ENCODE measurements at regions not wholly inside any gene's neighbourhood (a gene's known extent, or its start where the extent isn't known, plus 50 kb on each side); places are given as distances from the start of the nearest gene placed in this dataset.

DNA sequence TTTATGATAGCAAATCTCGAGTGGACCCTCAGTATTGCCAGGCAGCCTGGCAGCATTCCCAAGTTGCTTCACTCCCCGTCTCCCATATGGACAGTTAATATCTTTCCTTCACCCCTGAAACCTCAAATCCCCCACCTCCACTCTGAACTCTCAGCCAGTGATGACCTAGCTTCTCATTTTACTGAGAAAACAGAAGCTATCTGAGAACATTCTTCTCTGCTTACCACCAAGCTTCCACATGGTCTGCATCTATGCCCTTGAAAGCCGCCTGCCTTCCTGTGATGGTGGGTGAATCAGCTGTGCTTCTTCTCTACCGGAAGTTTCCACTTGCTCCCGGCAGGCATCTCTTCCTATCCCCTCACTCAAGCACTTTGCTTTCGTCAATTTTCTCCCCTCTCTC is 529.2 kb downstream of the EPHA4 start:
- no peaks in the 10 kb centered on the region for H3K9me3 Mint-ChIP-seq
- no peaks in the 10 kb centered on the region for H3K27me3 Mint-ChIP-seq
- no peak overlapping the region for H3K4me3 Mint-ChIP-seq
- H3K27ac Mint-ChIP-seq = no peak overlapping the region
- no peaks in the 10 kb centered on the region for H3K4me1 Mint-ChIP-seq (ENCODE audit: low read depth)
- DNase-seq = no peak
- no peaks in the 10 kb centered on the region for H3K36me3 Mint-ChIP-seq (ENCODE audit: low read depth)

DNA sequence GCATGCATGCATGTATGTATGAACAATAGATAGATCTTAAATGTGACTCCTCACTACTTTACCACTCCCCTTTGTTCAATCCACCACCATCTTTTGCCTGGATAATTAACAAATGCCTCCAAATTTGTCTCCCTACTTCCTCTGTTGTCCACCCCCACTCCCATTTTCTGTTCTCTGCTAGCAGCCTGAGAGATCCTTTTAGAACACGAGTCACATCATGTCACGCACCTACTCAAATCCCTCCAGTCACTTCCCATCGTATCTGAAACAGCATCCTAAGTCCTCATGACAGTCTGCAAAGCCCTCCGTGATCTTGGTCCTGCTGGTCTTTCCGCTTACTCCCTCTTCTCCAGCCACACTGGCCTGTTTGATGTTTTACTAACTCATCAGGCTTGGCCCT is 527.3 kb downstream of the EPHA4 start:
- Mint-ChIP-seq H3K27ac (no peak overlapping the region), H3K36me3 (ENCODE audit: low read depth) (no peaks in the 10 kb centered on the region), H3K9me3 (no peaks in the 10 kb centered on the region), H3K4me3 (no peak overlapping the region), H3K27me3 (no peaks in the 10 kb centered on the region), H3K4me1 (ENCODE audit: low read depth) (no peaks in the 10 kb centered on the region)
- no peak for DNase-seq

DNA sequence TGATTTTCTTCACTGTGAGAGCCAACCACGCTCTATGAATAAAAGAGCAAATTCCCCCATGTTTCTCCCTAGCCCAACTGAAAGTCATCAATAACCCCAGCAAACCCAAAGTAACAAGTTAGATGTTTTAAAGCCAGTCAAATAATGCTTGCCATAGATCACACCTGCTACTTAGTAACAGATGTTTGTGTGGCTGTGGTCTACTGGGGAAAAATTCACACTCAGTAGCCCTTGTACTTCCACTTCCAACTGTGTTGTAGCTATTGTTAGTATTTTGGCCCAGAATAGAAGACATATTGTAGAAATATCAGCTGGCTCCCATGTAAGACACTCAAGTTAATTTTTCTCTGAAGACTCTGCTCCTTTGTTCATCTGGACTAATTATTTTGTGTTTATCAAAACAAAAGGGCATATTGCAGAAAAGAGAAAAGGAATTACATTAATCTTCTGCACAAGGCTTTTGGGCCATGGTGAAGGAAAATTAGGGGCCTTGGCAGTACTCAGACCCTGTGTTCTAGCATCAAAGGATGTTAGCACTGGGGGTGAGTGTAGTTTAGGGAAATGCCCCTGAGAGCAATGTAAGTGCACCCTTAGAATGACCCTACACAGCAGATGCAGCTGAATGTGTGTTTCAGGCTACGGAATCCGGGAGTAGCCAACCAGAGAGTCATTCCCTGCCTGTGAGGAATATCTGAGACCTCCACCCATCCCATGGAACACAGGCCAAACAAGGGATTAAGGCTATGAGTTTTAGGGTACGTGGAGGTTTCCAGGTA is 521.9 kb downstream of the EPHA4 start:
- H3K36me3 Mint-ChIP-seq (ENCODE audit: low read depth) = no peaks in the 10 kb centered on the region
- H3K27ac Mint-ChIP-seq = no peak overlapping the region
- no peaks in the 10 kb centered on the region for H3K4me1 Mint-ChIP-seq (ENCODE audit: low read depth)
- H3K9me3 Mint-ChIP-seq = no peaks in the 10 kb centered on the region
- peaks cover 3% of the 10 kb centered on the region for H3K27me3 Mint-ChIP-seq
- DNase-seq = no peak
- H3K4me3 Mint-ChIP-seq = no peak overlapping the region

DNA sequence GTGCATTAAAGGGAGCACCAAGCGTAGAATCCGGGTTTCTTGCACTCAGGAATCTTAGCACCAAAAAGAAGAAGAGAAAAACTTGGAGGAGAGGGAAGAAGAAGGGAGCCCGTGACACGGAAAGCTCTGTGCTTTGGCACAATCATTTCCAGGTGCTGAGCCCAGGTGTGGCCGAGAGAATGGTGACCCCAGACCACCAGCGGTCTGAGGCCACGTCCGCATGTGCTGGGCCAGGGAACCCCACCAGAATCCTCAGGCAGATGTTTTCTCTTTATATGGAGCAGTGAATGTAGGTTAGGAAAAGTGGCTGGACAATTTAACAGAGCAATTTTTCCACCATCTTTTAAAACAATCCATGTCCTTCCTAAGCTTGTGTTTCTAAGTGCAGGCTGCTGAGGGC is 520.9 kb downstream of the EPHA4 start:
- H3K27ac Mint-ChIP-seq = no peak overlapping the region
- H3K4me1 Mint-ChIP-seq (ENCODE audit: low read depth) = no peaks in the 10 kb centered on the region
- no peaks in the 10 kb centered on the region for H3K36me3 Mint-ChIP-seq (ENCODE audit: low read depth)
- peaks cover 3% of the 10 kb centered on the region for H3K27me3 Mint-ChIP-seq
- no peak for DNase-seq
- no peaks in the 10 kb centered on the region for H3K9me3 Mint-ChIP-seq
- H3K4me3 Mint-ChIP-seq = no peak overlapping the region

DNA sequence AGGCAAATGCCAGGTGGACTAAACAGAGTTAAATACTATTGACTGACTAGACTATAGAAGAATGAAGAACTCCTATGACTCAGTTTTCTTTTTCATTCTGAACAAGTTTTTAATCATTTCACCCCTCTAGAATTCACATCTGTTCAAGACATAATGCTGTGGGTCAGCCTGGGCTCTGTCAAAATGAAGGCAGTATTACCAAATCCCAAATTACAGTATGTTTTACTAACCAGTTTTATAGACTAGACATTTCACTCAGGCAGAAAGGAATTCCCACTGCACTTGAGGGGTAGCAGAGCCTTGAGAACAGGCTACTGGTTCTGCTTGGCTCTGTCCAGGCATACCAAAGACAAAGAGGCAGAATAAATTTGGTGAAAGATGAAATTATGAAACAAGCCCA is 511.7 kb downstream of the EPHA4 start:
- Mint-ChIP-seq H3K27ac (no peak overlapping the region), H3K27me3 (peaks cover 8% of the 10 kb centered on the region)

DNA sequence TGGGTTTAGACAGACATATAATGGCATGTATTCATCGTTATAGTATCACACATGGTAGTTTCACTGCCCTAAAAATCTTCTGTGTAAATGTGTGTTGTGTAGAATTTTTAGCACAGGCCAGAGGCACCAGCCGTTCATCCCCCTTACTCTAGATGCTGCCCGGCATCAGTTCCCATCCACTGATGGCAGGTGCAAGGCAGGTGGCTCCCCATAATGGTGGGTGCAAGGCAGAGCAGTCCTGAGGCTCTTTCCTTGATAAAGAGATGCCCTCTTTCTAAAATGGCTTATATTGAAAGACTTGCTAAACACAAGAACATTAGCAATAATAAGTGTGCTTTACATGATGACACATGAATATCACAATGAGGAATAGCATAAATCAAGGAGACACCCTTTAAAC is 508.5 kb downstream of the EPHA4 start:
- H3K27me3 Mint-ChIP-seq = peaks cover 8% of the 10 kb centered on the region
- H3K4me3 Mint-ChIP-seq = no peak overlapping the region
- no peaks in the 10 kb centered on the region for H3K4me1 Mint-ChIP-seq (ENCODE audit: low read depth)
- no peak for DNase-seq
- no peaks in the 10 kb centered on the region for H3K36me3 Mint-ChIP-seq (ENCODE audit: low read depth)
- H3K9me3 Mint-ChIP-seq = no peaks in the 10 kb centered on the region
- no peak overlapping the region for H3K27ac Mint-ChIP-seq

More for the DNA sequence above, 511.7 kb downstream of the EPHA4 start:
- Mint-ChIP-seq H3K9me3 (no peaks in the 10 kb centered on the region), H3K36me3 (ENCODE audit: low read depth) (no peaks in the 10 kb centered on the region), H3K4me3 (no peak overlapping the region), H3K4me1 (ENCODE audit: low read depth) (no peaks in the 10 kb centered on the region)
- no peak for DNase-seq

DNA sequence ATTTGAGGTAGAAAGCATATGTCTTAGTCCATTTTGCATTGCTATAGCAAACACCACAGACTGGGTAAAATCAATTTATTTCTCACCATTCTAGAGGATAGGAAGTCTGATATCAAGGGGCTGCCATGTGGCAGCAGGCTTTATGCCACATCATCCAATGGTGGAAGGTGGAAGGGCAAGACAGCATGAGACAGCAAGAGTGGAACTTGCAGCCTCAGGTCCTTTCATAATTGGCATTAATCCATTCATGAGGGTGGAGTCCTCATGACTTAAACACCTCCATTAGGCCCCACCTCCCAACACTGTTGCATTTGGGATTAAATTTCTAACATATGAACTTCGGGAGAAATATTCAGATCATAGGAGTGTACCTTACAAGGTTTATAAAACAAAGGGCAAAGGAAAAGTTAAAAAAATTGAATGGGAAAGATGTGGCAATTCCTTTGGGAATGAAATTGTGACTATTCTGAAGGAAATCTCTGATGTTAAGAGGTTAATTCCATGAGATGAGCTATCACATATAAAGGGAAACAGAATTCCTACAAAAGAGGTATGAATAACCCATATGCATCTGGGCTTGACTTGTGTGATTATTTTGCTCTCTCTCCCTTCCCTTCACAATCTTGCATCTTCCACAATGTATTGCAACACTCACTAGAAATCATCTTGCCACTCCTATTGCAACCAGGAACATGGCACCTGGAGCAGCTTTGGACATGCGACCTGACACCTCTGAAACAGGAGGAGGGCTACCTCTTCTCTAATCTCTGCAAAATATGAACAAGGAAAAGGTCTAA is 507.8 kb downstream of the EPHA4 start:
- Mint-ChIP-seq H3K27me3 (peaks cover 8% of the 10 kb centered on the region), H3K9me3 (no peaks in the 10 kb centered on the region), H3K4me3 (no peak overlapping the region), H3K36me3 (ENCODE audit: low read depth) (no peaks in the 10 kb centered on the region), H3K27ac (no peak overlapping the region), H3K4me1 (ENCODE audit: low read depth) (no peaks in the 10 kb centered on the region)
- no peak for DNase-seq

DNA sequence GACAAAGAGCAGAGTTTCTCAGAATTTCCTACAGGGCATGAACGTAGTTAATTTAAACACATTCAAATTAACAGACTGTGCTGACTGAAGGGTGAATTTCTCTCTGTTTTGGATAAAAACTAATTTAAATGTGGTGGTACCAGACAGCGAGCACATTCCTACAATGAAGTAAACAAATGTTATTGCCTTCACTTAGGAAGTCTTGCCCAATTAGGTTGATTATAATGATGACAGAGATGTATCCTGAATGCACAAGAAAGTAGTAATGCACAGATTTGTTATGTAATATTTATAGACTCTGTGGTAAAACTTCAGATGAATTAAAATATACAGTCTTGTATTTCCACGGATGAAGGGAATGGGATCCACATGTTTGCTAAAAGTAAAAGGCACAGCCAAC is 507.2 kb downstream of the EPHA4 start:
- Mint-ChIP-seq H3K4me1 (ENCODE audit: low read depth) (no peaks in the 10 kb centered on the region), H3K27ac (no peak overlapping the region), H3K4me3 (no peak overlapping the region), H3K9me3 (no peaks in the 10 kb centered on the region), H3K27me3 (peaks cover 3% of the 10 kb centered on the region), H3K36me3 (ENCODE audit: low read depth) (no peaks in the 10 kb centered on the region)
- no peak for DNase-seq

DNA sequence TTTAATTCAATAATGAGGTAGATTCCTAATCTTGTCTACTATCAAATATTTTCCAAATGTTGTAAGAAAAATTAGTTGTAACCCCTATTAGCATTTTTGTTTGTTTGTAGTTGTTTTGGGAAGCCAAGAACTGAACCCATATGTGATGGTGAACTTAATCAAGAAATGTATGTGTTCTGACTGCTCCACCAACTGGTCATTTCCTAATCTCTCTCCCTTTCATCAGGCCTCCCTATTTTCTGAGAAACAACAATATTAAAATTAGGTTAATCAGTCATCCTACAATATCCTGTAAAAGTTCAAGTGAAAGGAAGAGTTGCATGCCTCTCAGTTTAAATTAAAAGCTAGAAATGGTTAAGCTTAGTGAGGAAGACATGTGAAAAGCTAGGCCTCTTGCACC is 504.0 kb downstream of the EPHA4 start:
- Mint-ChIP-seq H3K9me3 (peaks cover 5% of the 10 kb centered on the region), H3K4me1 (ENCODE audit: low read depth) (no peaks in the 10 kb centered on the region), H3K36me3 (ENCODE audit: low read depth) (no peaks in the 10 kb centered on the region), H3K27me3 (no peaks in the 10 kb centered on the region), H3K27ac (no peak overlapping the region), H3K4me3 (no peak overlapping the region)
- DNase-seq = no peak

DNA sequence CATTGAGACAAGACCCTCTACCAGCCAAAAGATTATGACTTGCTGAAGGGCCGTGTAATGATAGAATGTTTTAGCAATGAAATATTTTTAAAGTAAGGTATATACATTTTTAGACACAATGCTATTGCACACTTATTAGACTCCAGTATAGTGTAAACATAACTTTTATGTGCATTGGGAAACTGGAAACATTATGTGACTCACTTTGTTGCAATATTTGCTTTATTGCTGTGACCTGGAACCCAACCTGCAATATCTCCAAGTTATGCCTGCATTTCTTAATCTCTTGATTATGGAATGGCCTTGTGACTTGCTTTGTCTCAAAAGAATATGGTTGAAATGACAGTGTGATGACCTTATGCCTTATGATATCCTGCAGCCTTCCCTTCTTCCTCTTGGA is 502.0 kb downstream of the EPHA4 start:
- DNase-seq = no peak
- Mint-ChIP-seq H3K4me3 (no peak overlapping the region), H3K36me3 (ENCODE audit: low read depth) (no peaks in the 10 kb centered on the region), H3K27ac (no peak overlapping the region), H3K9me3 (peaks cover 5% of the 10 kb centered on the region), H3K27me3 (no peaks in the 10 kb centered on the region), H3K4me1 (ENCODE audit: low read depth) (no peaks in the 10 kb centered on the region)

DNA sequence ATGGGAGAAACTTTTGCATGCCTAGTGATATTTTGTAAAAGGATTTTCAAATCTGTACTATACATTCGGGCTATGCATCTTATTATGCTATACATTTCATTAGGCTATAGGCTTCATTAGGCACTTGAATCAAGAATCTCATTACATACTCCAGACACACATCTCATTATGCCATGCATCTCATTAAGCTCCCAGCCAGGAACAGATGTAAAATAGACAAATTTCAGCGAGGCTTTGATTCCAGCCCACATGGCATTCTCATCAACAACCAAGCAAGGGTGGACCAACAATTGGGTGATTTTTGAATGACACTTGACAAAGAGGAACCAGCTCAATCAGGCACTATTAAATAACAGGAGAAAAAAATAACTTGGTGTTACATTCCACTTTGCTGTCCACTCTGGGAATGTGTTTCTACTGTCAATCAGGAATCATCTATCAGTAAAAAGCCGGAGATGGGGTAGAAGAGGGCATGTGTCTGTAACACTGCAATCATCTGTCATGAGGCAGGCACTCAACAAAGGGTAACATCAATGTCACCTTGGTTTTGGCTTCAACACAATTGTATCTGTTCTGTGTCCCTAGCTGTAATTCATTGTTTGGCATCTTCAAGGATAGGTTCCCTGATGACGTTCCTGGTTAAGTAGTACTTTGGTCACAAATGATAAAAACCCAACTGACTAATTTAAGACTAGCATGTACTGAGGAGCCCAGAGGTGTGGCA is 498.6 kb downstream of the EPHA4 start:
- no peaks in the 10 kb centered on the region for H3K27me3 Mint-ChIP-seq

DNA sequence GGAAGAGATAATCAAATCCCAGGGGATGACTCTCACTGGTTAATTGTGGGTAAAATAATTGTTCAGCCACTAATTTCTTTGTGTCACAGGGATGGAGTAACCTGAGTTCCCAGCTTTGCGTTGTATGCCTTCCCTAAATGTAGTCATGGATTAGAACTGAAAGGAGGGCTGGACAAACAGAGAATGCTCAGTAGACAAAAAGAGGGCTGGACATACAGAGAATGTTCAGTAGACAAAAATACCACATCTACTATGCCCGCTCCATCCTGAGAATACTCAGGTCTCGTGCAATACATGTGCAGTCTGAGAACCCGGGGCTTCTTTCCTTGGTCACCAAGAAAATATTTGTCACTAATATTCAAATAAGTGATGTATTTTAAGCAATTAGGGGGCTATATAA is 497.9 kb downstream of the EPHA4 start:
- H3K27me3 Mint-ChIP-seq = peaks cover under 1% of the 10 kb centered on the region
- H3K4me1 Mint-ChIP-seq (ENCODE audit: low read depth) = no peaks in the 10 kb centered on the region
- no peak for DNase-seq
- no peak overlapping the region for H3K27ac Mint-ChIP-seq
- H3K36me3 Mint-ChIP-seq (ENCODE audit: low read depth) = no peaks in the 10 kb centered on the region
- H3K9me3 Mint-ChIP-seq = peaks cover 5% of the 10 kb centered on the region
- no peak overlapping the region for H3K4me3 Mint-ChIP-seq

More for the DNA sequence above, 498.6 kb downstream of the EPHA4 start:
- no peaks in the 10 kb centered on the region for H3K36me3 Mint-ChIP-seq (ENCODE audit: low read depth)
- no peak overlapping the region for H3K4me3 Mint-ChIP-seq
- no peak for DNase-seq
- peaks cover 5% of the 10 kb centered on the region for H3K9me3 Mint-ChIP-seq
- no peaks in the 10 kb centered on the region for H3K4me1 Mint-ChIP-seq (ENCODE audit: low read depth)
- no peak overlapping the region for H3K27ac Mint-ChIP-seq

DNA sequence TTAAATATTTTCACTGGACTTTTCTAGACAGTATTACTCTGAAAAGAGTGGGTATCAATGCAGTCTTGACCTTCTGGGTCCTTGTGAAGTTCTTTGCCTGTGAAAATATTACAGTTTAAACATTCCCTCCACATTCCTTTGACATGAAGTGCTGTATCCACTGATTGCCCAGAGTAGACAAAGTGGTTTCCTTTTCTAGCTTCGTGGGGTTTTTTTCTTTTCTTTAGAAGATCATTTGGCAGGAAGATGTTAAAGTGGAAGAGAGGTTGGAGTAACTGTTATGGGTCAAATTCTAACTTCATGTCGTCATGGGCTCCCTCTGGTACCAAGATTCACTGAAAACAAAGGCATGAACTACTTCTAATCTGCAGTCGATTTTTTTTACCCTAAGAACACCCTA is 496.9 kb downstream of the EPHA4 start:
- Mint-ChIP-seq H3K9me3 (peaks cover 5% of the 10 kb centered on the region), H3K27me3 (peaks cover 2% of the 10 kb centered on the region), H3K27ac (no peak overlapping the region), H3K4me1 (ENCODE audit: low read depth) (no peaks in the 10 kb centered on the region), H3K36me3 (ENCODE audit: low read depth) (no peaks in the 10 kb centered on the region), H3K4me3 (no peak overlapping the region)
- no peak for DNase-seq

DNA sequence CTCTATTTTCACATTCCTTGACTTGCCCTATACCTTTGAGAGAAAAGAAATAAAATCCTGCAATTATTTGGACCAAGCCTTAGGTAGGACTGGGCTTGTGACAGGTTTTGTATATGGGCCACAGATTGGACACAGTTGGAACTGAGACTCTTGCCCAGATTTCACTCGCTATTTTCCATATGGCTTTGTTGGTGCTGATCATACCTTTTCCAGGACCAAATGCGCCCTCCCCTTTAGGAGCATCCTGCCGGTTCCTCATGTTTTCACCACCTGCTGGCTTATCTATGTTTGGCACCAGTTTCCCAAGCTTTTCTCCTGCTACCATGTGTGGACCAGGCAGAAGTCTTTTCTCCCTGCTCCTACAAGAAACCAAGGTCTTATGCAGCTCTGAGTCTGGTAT is 494.9 kb downstream of the EPHA4 start:
- no peak overlapping the region for H3K27ac Mint-ChIP-seq
- H3K36me3 Mint-ChIP-seq (ENCODE audit: low read depth) = no peaks in the 10 kb centered on the region
- H3K4me3 Mint-ChIP-seq = no peak overlapping the region
- DNase-seq = no peak
- H3K27me3 Mint-ChIP-seq = peaks cover 8% of the 10 kb centered on the region
- H3K4me1 Mint-ChIP-seq (ENCODE audit: low read depth) = no peaks in the 10 kb centered on the region
- no peaks in the 10 kb centered on the region for H3K9me3 Mint-ChIP-seq

DNA sequence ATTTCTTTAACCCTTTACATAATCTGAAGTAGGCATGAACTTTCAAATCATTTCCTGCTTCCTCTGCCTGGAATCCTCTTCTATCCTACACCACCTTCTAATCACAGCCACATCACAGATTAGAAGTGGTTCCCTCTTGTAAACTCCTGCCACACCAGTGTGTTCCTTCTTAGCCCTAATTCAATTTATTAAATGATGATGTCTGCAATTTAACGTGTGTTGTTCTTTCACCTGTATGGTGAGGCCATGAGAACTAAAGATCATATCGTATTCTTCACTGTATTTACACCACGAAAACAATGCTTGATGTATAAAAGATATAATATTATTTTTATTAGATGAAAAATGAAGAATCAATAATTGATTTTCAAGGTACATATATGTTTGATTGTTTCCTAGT is 494.3 kb downstream of the EPHA4 start:
- Mint-ChIP-seq H3K27me3 (peaks cover 8% of the 10 kb centered on the region), H3K4me1 (ENCODE audit: low read depth) (no peaks in the 10 kb centered on the region), H3K27ac (no peak overlapping the region), H3K4me3 (no peak overlapping the region), H3K9me3 (no peaks in the 10 kb centered on the region), H3K36me3 (ENCODE audit: low read depth) (no peaks in the 10 kb centered on the region)
- no peak for DNase-seq

Measured in activated T-cell treated with anti-CD3 and anti-CD28 coated beads, Interleukin-2, amount 50 U/mL, for 24 hours (primary cell).